Retinal pigment epithelial cell (primary cell): ENCODE measurements at regions not wholly inside any gene's neighbourhood (a gene's known extent, or its start where the extent isn't known, plus 50 kb on each side); places are given as distances from the start of the nearest gene placed in this dataset.

Source experiments
- DNase-seq: peaks from one replicate; pipeline ENCODE4 v3.0.0-alpha.2; 2010; ENCODE audit warnings: low read depth
- H3K4me3 ChIP-seq: 2 replicates; pipeline ENCODE4 v1.5.1; 2011; ENCODE audit warnings: mild to moderate bottlenecking, low read length, control low read depth, moderate library complexity
- TF ChIP-seq, protein P1 (sequence below): conservative IDR thresholded peaks from 2 replicates; pipeline ENCODE4 v1.5.1; 2011; ENCODE audit warnings: low read depth, low read length, control low read depth, inconsistent platforms

GRCh38 chr16:73735018-73735417 is 561.6 kb upstream of the PSMD7 start:
- TF ChIP-seq, protein P1, sequence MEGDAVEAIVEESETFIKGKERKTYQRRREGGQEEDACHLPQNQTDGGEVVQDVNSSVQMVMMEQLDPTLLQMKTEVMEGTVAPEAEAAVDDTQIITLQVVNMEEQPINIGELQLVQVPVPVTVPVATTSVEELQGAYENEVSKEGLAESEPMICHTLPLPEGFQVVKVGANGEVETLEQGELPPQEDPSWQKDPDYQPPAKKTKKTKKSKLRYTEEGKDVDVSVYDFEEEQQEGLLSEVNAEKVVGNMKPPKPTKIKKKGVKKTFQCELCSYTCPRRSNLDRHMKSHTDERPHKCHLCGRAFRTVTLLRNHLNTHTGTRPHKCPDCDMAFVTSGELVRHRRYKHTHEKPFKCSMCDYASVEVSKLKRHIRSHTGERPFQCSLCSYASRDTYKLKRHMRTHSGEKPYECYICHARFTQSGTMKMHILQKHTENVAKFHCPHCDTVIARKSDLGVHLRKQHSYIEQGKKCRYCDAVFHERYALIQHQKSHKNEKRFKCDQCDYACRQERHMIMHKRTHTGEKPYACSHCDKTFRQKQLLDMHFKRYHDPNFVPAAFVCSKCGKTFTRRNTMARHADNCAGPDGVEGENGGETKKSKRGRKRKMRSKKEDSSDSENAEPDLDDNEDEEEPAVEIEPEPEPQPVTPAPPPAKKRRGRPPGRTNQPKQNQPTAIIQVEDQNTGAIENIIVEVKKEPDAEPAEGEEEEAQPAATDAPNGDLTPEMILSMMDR = no peak
- peak; percentile 65 for DNase-seq

DNA sequence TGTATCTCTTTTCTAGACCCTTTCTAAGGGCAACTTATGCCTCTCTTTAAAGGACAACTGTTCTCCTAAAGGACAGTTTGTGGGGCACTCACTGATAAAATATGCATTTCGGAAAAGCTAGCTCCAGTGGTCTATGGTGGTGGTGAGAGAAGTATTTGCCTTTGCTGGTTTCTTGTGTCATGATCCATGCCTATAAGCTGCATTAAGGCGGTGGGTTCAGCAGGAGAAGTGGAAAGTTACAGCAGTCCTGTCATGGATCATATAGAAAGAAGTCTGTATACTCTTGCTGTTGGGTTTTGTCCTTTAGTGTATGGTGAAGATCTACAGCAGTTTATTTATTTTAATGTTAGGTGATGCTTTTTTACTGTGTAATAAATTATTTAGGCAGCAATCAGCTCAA is 563.9 kb upstream of the PSMD7 start:
- DNase-seq = no peak
- H3K4me3 ChIP-seq = no peak overlapping the region
- TF ChIP-seq, protein P1 = no peak

More at GRCh38 chr16:73735018-73735417, 561.6 kb upstream of the PSMD7 start:
- H3K4me3 ChIP-seq = no peak overlapping the region

DNA sequence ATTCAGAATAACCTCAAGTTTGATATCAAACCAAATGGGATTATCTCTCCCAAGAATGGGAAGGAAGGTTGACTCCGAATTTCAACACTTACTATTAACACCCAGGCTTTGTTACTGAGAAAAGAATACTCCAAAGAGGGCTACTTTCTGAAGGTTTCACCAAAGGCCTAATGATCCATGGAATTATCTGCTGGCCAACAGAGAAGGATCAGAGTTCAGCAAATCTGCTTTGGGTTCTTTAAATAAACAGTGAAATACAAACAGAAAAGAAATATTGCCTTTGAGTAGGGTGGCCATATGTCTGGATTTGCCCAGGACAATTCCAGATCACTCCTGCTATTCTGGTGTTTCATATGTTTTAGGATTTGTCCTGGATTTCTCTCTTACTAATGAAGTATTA is 564.5 kb upstream of the PSMD7 start:
- TF ChIP-seq, protein P1 = no peak
- H3K4me3 ChIP-seq = no peak overlapping the region
- no peak for DNase-seq

DNA sequence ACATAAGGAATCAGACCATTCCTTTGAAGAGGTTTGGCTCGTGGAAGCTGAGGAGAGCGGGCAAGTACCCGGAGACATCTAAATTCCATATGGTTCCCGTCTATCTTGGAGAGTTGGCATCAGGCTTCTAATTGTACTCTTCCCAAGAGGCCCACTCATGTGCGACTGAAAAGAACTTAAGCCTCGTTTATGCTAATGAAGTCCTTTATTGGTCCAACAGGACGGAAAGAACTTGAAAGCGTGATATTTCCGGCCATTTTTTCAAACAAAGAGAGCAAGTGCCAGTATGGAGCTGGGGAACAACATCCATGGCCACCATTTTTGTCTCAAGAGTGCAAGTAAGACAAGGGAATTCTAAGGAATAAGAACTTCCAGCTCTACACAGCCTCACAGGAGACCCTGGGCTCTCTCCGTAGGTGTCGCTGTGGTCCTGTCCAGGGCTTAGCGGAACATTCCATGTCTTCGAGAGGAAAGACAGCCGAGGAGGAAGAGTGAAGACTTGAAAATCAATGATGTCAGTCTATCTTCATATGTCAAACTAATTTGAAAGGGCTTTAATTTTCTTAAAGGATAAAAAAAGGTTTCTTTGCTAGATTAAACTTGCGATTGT is 566.0 kb upstream of the PSMD7 start:
- H3K4me3 ChIP-seq = no peak overlapping the region
- no peak for DNase-seq
- TF ChIP-seq, protein P1 = no peak

DNA sequence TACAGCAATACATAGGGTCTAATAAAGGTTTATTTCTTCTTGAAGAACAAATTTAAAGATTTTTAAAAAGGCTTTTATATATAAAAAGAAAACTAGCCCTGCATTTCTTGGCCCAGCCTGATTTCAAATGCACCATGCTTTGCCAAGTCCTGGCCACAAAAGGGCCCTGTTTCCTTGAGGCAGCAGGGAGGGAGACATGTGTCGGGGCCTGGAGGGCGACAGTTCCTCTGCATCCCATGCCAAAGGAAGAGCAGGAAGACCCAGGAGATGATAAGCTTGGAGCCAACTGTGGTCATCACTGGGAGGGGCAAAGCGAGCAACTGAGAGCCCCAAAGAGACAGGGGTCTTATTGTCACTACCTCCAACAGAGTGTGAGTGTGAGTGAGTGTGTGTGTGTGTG is 571.5 kb upstream of the PSMD7 start:
- no peak overlapping the region for H3K4me3 ChIP-seq
- no peak for DNase-seq
- TF ChIP-seq, protein P1 = no peak

DNA sequence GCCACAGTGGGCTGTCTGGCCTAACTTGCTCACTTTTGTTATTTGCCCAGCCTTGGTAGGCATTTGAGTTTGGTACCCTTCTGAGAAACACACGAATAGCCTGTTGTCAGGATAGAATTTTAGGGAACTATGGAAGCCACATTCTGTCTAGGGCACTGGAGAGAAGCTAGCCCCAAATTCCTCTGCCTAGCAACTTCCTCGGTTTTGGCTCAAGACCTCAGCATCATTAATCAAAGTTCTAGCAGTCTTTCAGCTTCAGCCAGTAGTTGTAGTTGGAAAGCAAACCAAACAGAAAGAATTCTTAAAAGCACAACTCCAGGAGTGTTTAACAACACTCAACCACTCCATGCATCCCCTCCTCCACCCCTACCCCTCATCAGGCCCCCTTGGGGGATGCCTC is 572.1 kb upstream of the PSMD7 start:
- TF ChIP-seq, protein P1 = no peak
- no peak overlapping the region for H3K4me3 ChIP-seq
- DNase-seq = no peak

DNA sequence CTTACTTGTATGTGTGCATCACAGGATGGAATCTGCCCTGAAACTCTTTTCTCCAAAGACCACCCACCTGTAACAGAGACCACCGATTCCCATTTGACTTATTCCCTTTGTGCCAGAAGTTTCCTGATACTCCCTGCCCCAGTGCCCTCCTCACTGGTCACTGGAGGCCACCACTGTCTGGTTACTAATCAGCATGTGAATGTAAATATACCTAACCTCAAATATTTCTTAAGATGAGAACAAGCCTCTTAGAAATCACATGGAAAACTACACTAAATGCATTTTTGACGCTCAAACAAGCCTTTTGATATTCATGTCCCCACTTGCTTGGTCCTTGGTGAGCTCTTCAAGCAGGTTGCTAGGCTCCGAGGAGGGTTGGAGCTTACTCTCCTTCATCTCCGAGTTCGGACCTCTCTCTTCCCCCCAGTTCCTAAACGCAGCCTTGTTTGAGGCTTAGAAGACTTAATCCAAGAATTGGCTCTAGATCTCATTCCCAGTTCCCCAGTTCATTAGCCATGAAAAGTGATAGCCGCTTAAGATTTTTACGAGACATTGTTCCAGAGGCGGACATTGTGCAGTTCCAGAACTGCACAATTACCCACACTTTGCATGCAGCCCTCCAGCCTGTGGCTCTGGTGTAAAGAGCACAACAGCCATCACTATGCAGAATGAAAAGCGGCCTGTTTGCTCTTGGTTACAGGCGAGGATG is 579.2 kb upstream of the PSMD7 start:
- no peak overlapping the region for H3K4me3 ChIP-seq
- TF ChIP-seq, protein P1 = no peak
- DNase-seq = no peak
